Left lung (tissue), 4 donors: ENCODE measurements at regions not wholly inside any gene's neighbourhood (a gene's known extent, or its start where the extent isn't known, plus 50 kb on each side); places are given as distances from the start of the nearest gene placed in this dataset.

ENCODE experiments used
- ATAC-seq: fragments of 200-7000 bp; cut with Tn5 transposase; one replicate; pipeline ENCODE4 v1.9.1; 2020; ENCODE audit warnings: moderate library complexity
- DNase-seq, 4 donors: peaks; one replicate each; pipeline ENCODE4 v3.0.0-alpha.2; 2013 to 2020
- H3K27ac ChIP-seq, 2 donors: fragments of 200-600 bp; sonication (generic) in 1 of 2; one replicate each; pipeline versions ENCODE4 v1.5.0 to v1.8.0; 2020 to 2021
- H3K27me3 ChIP-seq, 2 donors: fragments of 200-600 bp; sonication (generic) in 1 of 2; one replicate each; pipeline versions ENCODE4 v1.5.0 to v1.8.0; 2020 to 2021
- H3K36me3 ChIP-seq, 2 donors: fragments of 200-600 bp; sonication (generic) in 1 of 2; one replicate each; pipeline versions ENCODE4 v1.5.0 to v1.8.0; 2020 to 2021
- H3K4me1 ChIP-seq, 2 donors: fragments of 200-600 bp; one replicate each; pipeline ENCODE4 v1.8.0; 2021
- H3K4me3 ChIP-seq, 2 donors: fragments of 200-600 bp; sonication (generic) in 1 of 2; one replicate each; pipeline versions ENCODE4 v1.5.0 to v1.8.0; 2020 to 2021; ENCODE audit warnings: mild to moderate bottlenecking in 1 of 2
- H3K9me3 ChIP-seq, 2 donors: fragments of 200-600 bp; sonication (generic) in 1 of 2; one replicate each; pipeline versions ENCODE4 v1.5.0 to v1.8.0; 2020 to 2021
- intact Hi-C, 2 donors: fragments of 100-400 bp; cut with DNase I; formaldehyde crosslinking; loops; one replicate each; pipeline versions ENCODE4 v1.11.2 to v1.14.2; 2022
- TF ChIP-seq, protein P1 (sequence below), 2 donors: fragments of 200-600 bp; sonication (generic) in 1 of 2; IDR thresholded peaks; one replicate each; pipeline versions ENCODE4 v1.5.0 to v1.8.0; 2021; ENCODE audit warnings: antibody characterized with exemption in 2 of 2
- donor health status: DM: no; HTN: yes; CAD: no.
- donor health status: DM: no; HTN: no; CAD: no.

DNA sequence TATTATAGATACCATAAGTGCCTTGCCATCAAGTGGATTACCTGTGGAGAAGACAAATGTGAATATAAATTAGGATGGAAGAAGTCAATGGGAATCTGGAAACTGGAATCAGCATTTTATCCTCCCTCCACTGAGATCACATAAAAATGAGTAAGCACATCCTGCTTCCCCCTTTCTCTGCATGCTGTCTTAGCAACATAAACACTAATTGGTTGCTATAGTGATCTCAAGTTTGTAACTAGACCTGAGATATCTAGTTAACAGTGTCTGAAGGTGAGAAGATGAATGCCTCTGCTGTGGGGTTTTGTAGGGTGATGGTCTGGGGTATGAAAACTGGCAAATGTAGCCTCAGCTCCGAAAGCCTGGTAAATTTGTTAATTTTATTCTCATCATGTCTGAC, 1357.5 kb upstream of the CELF4 start:
- intact Hi-C loops = no loop called here
- no peak overlapping the region for H3K4me3 ChIP-seq
- H3K9me3 ChIP-seq = no peaks in the 10 kb centered on the region
- no peaks in the 10 kb centered on the region for H3K4me1 ChIP-seq
- ATAC-seq (no peak), DNase-seq (no peak)
- H3K27ac ChIP-seq = no peak overlapping the region
- H3K36me3 ChIP-seq = no peaks in the 10 kb centered on the region
- TF ChIP-seq, protein P1, sequence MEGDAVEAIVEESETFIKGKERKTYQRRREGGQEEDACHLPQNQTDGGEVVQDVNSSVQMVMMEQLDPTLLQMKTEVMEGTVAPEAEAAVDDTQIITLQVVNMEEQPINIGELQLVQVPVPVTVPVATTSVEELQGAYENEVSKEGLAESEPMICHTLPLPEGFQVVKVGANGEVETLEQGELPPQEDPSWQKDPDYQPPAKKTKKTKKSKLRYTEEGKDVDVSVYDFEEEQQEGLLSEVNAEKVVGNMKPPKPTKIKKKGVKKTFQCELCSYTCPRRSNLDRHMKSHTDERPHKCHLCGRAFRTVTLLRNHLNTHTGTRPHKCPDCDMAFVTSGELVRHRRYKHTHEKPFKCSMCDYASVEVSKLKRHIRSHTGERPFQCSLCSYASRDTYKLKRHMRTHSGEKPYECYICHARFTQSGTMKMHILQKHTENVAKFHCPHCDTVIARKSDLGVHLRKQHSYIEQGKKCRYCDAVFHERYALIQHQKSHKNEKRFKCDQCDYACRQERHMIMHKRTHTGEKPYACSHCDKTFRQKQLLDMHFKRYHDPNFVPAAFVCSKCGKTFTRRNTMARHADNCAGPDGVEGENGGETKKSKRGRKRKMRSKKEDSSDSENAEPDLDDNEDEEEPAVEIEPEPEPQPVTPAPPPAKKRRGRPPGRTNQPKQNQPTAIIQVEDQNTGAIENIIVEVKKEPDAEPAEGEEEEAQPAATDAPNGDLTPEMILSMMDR (IDR thresholded peaks at IDR 0.05) = no peak
- no peaks in the 10 kb centered on the region for H3K27me3 ChIP-seq

DNA sequence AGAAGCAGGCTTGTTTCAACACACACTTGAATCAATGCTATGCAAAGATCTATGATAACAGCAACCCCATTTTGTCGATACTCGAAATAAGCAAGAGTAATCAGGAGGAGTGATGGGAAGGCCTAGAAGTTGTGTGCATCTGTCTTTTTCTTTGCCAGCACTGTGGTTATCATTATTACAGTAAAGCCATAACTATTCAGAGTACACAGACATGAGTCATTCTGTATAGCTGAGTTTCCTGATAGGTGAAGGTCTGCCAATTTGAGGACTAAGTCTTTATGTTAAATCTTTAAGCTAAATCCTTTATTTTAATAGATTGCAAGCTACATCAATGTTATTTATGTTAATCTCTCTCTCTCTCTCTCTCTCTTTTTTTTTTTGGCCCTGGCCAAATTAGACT, 1344.4 kb upstream of the CELF4 start:
- no peaks in the 10 kb centered on the region for H3K27me3 ChIP-seq
- intact Hi-C loops = no loop called here
- no peaks in the 10 kb centered on the region for H3K4me1 ChIP-seq
- TF ChIP-seq, protein P1 (IDR thresholded peaks at IDR 0.05) = no peak
- no peak for DNase-seq
- H3K9me3 ChIP-seq = peaks cover 0 to 2% of the 10 kb centered on the region in 2 donors
- peak; percentile 62 for ATAC-seq
- no peak overlapping the region for H3K27ac ChIP-seq
- no peaks in the 10 kb centered on the region for H3K36me3 ChIP-seq
- H3K4me3 ChIP-seq = no peak overlapping the region

DNA sequence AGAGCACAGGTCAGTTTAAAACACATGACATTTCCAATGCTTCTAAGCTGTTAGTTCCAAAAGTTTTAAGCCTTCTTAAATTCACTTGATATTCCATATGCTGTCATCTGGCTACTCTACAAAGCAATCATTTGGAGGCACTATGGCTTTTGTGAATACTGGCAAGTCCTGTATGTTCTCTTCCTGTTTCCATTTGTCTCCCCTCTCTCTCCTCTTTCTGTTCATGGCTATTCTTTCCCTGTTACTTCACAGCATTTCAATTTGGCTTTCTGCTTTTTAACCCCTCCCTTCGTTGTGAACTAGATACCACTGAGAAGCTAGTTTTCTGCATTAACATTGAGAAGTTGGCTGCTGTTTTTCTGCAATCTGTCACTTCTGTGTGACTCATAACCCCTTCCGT, 1337.2 kb upstream of the CELF4 start:
- DNase-seq (peak in 1 of 4 donors; percentile 19), ATAC-seq (no peak)
- TF ChIP-seq, protein P1 (IDR thresholded peaks at IDR 0.05) = no peak
- intact Hi-C loops = no loop called here
- no peaks in the 10 kb centered on the region for H3K4me1 ChIP-seq
- peaks cover 0 to 3% of the 10 kb centered on the region in 2 donors for H3K9me3 ChIP-seq
- no peak overlapping the region for H3K4me3 ChIP-seq
- H3K36me3 ChIP-seq = no peaks in the 10 kb centered on the region
- no peaks in the 10 kb centered on the region for H3K27me3 ChIP-seq
- H3K27ac ChIP-seq = no peak overlapping the region

DNA sequence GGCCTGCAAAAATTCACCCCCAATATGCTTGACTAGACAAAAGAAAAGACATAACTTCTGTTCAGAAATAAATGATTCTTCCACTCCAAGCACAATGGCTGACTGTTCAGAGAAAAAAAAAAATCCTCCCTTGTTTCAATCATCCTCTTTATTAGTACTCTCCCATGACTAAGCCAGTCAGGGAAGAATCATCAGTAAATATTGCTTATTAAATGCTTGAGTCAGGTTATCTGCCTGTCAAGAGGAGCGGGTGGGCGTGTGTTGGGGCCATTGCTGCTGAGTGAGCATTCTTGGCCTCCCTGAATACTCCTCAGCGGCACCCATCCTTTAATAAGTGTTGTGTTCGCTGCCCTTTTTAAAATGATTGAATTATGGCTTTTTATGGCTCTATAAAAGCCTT, 1334.8 kb upstream of the CELF4 start:
- Histone ChIP-seq H3K9me3 (peaks cover 0 to 3% of the 10 kb centered on the region in 2 donors), H3K36me3 (no peaks in the 10 kb centered on the region), H3K4me3 (no peak overlapping the region), H3K27me3 (no peaks in the 10 kb centered on the region), H3K27ac (no peak overlapping the region), H3K4me1 (no peaks in the 10 kb centered on the region)
- intact Hi-C loops = no loop called here
- ATAC-seq (no peak), DNase-seq (peak in 1 of 4 donors; percentile 20)
- TF ChIP-seq, protein P1 (IDR thresholded peaks at IDR 0.05) = no peak

DNA sequence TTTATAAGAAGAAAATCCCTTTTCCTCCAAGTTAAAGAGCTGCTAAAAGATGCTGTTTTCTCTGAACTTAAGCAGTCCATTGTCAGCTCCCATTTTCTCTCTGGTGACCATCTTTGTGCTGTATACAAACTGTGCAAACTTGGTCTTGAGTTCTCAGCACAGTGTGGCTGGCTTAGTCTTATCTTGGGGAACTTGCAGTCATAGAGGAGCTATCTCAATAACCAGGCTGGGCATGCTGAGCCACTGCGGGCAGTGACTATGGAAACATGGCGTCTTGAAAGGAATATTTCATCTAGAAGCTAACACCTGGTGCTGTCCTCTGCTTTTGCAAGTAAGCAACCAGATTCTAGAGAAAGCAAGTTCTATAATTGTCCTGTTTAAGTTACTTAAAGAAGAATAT, 1334.4 kb upstream of the CELF4 start:
- Histone ChIP-seq H3K9me3 (peaks cover 0 to 3% of the 10 kb centered on the region in 2 donors), H3K4me1 (no peaks in the 10 kb centered on the region), H3K36me3 (no peaks in the 10 kb centered on the region), H3K27ac (no peak overlapping the region), H3K4me3 (no peak overlapping the region), H3K27me3 (no peaks in the 10 kb centered on the region)
- no peak for DNase-seq
- TF ChIP-seq, protein P1 (IDR thresholded peaks at IDR 0.05) = no peak
- intact Hi-C loops = no loop called here
- no peak for ATAC-seq
